HG02981 (cell line): ENCODE measurements at regions not wholly inside any gene's neighbourhood (a gene's known extent, or its start where the extent isn't known, plus 50 kb on each side); places are given as distances from the start of the nearest gene placed in this dataset.
"Not testable (repeated sequence)": the region's sequence is repeated elsewhere in the genome, so short reads cannot be mapped to it uniquely, and the experiment has no call there.

Source experiments
- ATAC-seq: cut with Tn5 transposase; IDR thresholded peaks from one replicate; pipeline ENCODE4 v1.9.1; 2021; ENCODE audit warnings: mild to moderate bottlenecking, moderate library complexity; ENCODE audit not compliant: unreplicated experiment

DNA sequence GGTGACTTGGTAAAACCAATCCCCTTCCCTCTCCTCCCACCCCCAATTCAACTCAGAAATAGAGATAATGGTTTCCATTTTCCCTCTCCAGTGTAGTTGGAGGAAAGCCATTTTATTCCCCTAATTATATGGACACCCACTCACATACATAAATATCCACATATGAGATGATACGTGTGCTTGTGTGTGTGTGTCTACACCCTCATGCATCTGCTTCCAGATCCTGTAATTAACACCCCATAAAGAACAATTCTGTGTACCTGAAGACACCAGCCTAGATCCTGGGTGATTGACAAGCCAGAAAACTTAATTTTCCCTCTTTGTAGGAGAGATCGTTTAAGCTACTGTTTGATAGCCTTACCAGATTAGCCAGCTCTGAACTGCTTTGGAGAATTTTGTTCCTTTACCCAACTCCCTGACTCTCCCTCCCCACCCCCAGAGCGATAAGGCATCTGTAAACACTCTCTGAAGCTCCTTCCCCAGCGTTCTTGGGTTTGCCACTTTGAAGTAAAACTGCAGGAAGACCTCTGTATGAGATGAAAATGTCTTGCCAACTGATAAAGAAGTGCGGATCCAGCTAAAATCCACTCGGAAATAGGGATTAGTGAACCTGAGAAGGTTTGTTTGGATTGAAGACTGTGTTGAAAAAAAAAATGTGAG is 175.7 kb downstream of the RGS9 start:
- no peak for ATAC-seq

DNA sequence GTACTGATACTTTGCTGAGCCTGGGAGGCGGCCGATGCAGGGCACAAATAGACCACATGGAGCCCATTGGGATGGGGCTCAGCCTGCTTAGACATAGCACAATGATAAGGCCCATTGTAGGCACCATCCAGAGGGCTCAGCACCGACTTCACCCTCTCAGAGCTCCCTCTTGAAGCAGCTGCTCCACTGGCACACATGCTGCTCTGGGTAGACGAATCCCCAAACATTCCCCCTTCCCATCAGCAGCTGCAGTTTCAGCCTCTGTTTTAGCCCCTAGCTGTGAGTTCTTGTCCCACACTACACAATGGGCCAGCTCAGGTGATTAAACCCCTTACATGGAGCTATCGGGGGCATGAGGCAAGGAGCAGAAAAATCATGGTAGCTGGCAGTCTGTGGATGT is 174.1 kb downstream of the RGS9 start:
- ATAC-seq, result no peak

DNA sequence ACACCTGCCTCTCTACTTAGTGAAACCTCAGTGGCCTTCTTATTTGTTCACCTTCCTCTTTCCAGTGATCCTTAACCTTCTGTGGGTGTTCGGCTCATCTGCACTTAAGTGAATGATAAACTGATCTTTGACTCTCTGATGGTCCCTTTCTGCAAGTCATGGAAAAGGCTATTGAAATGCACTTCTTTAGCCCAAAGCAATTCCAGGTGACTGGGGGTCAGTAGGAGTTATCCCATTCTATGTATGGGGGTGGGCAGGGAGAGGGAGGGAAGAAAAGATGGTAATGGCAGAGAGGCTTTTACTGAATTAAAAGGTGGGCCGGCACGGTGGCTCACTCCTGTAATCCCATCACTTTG is 170.8 kb downstream of the RGS9 start:
- no peak for ATAC-seq

DNA sequence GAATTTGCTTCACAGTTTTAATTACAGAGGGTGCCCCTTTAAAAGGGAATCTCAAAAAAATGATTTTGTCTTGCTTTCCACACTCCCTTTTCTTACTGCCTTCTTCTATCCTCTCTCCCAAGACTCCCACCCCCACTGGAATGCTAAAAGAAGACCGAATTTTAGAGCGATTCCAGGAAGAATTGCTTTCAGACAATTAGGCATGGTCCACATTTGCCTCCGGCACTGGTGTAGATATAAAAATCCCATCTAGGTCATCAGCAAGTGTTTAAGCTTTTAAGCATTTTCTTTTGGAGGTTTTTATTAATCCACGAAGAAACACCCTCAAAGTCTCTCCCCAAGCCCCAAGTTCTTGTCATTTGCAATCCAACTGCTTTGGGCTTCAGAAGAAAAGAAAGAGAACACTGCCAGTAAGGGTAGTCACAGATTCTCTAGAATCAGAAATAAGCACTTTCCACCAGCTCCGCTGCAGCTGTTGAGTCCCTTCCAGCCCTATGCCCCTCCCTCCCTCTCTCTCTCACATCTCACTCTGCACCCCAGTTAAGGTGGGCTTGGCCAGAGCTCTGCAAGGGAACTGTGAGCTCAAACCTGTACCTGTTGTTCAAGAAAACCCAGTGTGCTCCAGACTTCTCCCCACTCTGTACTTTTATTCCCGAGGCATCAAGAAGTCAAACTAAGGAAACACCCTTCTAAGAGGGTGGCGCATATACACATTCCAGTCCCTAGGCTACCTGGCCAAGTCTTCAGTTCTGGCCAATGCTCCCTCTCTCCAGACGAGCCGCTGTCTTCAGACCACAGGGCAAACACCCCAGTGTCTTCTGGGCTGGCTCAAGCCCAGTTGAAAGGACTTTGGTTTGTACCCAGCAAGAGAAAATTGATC is 170.2 kb downstream of the RGS9 start:
- ATAC-seq, result no peak

DNA sequence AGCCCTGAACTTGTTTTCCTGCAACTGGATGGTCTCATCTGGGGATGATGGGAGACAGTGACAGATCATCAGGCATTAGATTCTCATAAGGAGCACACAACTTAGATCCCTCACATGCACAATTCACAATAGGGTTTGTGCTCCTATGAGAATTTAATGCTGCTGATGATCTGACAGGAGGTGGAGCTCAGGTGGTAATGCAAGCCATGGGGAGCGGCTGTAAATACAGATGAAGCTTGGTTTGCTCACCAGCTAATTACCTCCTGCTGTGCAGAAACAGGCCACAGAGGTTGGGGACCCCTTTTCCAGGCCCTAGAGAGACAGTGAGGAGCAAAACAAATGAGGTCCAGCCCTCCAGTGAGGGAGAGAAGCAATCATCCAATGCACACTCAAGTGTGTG is 168.6 kb downstream of the RGS9 start:
- ATAC-seq, result no peak

DNA sequence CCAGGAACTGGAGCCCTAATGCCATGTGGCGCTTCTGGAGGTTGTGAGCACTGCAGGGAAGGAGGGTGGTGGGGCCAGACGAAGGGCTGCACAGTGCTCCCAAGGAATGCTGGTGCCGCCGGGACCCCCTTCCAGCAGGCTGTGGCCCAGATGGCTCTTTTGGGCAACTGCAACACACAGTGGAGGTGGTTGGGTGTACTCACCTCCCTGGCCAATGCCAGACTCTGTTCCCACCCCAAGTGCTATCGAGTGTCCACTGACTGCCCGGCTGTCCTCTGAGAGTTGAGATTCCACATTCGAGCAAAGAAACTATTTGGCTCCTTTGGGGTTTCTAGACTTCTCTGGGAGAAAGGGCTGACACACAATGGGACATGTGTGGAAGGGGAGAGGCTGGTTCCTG is 167.9 kb downstream of the RGS9 start:
- ATAC-seq, result no peak

DNA sequence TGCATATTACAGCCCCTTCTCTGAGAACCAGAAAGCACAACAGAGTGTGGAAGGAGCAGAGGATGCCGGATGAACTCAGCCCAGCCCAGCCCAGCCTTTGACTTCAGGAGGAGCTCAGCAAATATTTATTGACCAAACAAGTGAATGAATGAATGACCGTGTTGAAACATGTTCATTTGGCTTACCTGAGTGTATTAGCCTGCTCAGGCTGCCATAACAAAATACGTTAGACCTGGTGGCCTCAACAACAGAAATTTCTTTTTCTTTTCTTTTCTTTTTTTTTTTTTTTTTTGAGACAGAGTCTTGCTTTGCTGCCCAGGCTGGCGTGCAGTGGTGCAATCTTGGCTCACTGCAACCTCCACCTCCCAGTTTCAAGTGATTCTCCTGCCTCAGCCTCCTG is 164.7 kb downstream of the RGS9 start:
- not testable (repeated sequence) for ATAC-seq

DNA sequence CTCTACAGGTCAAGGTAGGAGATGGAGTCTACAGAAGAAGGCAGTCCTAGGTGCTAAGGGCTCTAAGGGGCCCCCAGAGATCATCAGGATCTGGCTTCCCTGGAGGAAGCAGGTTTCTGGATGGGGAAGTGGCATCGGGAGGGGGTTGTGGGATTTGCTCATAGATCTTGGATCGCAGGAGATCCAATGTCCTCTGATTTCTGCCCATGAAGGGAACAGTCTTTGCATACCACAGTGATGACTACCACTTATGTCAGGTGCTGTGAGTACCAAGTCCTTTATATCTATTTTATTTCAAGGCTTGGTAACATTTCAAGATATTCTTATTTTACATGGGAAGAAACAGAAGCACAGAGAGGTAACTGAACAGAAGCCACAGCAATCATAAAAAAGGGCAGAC is 164.0 kb downstream of the RGS9 start:
- no peak for ATAC-seq

DNA sequence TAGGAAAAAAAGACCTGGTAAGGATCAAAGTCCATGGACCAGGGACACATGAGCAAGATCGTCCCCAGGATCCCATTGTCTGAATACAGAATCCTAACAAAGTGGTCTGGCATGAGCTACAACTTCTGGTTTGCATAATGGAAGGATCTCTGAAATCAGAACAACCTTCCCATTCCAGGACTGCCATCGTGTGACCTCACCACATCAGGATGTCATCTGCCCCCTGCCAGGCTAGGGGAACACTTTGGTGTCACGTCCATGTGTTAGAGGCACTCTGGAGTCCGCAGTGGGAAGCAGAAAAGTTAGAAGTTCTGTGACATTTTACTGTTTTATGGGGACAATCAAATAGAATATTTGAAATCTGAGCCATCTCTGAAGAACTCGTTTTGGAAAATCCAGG is 160.7 kb downstream of the RGS9 start:
- no peak for ATAC-seq

DNA sequence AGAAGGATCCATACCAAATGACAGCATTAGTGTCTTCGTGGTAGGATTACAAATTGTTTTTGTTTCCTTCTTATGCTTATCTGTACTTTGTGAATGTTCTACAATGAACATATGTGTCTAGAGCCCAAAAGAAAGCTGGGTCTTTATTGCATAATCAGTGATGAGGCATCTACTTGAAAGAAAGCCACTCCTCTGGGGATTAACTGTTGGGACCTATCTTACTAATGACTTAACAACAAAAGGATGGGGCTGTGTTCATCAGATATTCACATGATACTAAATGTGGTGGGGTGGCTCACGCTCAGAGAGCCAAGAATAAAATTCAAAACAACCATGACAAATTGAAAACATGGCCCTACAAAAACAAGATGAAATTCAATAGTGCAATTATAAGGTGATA is 160.2 kb downstream of the RGS9 start:
- no peak for ATAC-seq

DNA sequence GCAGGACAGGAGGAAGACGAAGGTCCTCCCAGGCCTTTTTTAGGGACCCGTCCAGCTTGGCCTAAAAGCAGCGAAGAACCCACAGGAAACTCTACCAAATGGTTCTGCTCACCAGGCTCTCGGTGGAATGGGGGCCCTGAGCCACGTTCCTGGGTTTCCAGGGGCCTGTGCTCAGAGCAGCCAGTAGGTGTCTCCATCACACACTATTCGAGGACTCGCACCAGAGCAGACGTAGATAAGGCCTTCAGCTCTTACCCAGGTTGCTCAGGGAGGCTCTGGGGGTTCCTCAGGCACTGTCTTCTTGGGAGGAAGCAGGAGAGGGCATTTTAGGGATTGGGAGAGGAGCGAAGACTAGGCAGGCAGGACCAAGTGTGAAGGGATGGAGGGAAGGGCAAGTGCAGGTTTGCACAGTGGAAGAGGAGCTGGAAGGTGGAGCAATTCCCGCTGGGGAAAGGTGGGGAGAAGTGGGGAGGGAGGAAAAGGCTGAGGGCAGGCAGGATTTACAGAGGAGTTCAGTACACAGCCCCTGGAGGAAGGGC is 157.1 kb downstream of the RGS9 start:
- peak; percentile 67 for ATAC-seq

DNA sequence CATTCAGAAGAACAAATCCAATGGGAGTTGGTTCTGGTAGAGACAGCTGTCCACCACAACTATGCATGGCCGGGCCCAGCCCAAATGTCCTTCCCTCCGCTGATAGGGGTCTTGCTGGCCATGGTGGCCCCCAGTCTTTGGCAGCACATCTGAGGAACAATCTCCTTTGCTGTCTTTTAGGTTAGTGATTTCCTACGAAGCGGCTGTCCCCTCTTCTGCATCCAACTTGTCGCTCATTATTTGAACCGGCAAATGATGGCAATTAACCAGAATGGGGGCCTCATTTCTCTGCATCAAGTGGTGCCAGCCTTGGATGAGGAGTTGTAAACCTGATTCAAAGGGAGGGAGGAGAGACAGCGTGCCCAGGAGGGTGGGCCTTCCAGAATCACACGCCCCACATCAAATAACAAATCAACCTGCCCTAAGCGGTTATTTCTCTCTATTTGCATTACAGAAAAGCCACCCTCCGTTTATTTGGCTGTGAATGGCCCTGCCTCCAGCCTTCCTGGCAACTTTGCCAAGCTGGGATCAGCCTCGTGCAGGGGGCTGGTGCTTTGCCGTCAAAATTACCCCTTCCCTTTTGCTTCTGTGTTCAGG is 156.5 kb downstream of the RGS9 start:
- no peak for ATAC-seq

DNA sequence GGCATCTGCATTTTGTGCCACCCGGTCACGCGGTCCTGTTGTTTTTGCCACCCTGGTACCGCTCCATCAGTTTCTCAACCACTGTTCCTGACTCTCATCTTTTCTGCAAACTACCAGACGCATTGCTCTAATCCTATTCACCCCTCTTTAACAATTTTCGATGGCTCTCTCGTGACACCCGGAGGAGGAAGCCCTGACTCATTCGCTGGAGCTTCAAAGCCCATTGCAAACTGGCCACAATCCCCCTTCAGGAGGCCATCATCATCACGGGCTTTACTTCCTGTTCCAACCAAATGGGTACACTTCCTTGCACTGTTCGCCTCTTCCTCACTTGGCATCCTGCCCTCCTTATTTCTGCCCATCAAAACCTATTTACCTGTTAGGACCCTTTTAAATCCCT is 155.3 kb downstream of the RGS9 start:
- ATAC-seq, result no peak

DNA sequence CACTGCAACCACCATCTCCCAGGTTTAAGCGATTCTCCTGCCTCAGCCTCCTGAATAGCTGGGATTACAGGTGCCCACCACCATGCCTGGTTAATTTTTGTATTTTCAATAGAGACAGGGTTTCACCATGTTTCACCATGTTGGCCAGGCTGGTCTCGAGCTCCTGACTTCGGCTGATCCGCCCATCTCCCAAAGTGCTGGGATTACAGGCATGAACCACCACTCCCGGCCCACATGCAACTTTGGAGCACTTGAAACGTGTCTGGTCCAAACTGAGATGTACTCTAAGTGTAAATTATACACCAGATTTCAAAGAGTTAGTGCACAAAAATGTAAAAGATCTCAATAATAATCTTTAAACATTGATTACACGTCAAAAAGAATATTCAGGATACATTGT is 154.1 kb downstream of the RGS9 start:
- not testable (repeated sequence) for ATAC-seq

DNA sequence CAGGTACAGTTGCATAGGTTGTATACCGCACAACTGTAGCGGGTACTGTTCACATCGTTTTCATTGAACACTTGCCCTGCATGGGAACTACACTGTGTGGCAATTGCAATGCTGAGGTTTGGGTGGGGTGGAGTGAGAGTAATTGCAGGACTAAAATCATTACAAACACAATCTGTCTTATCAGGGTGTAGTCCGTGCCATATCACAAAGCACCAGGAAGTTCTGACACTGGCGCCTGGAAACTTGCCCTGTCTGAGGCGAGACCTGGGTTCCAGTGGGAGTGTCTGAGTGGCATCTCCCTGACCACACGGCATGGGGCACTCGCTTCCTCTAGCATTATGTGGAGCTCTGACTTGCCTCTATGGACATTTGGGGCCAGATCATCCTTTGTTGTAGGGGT is 153.4 kb downstream of the RGS9 start:
- ATAC-seq, result no peak

DNA sequence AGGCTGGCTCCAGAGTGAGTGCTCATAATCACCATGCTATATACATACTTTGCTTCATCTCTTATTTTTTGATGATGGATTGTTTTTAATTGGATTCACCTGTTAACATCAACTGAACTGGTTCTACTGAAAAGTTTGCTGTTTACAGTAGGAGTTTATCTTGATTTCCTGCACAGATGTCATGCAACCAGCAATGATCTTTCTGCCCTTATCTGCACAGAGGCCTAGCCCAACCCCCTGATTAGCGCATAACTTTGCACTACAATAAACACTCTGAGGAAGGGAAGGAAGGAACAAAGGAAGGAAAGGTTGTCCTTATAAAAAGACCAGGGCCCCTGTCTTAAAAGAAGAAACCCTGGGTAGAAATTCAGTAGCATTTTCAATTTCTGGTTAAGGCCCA is 152.9 kb downstream of the RGS9 start:
- no peak for ATAC-seq

DNA sequence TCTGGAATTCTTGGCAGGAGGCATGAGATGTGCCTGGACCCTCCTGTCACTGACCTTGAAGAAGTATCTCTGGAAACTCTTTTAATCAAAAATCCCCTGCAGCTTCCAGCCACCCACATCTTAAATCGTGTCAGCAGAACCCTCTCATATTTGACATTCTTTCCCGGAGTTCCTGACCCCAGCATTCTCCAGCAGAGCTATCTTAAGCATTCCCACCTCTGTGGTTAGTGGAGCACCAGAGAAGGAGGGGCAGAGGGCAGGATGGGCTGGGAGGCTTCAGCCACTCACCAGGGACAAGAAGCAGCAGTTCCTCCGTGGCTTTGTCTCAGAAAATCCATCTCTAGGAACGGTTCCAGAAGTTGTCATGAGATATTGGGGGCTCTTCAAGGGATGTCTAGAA is 149.9 kb downstream of the RGS9 start:
- no peak for ATAC-seq

DNA sequence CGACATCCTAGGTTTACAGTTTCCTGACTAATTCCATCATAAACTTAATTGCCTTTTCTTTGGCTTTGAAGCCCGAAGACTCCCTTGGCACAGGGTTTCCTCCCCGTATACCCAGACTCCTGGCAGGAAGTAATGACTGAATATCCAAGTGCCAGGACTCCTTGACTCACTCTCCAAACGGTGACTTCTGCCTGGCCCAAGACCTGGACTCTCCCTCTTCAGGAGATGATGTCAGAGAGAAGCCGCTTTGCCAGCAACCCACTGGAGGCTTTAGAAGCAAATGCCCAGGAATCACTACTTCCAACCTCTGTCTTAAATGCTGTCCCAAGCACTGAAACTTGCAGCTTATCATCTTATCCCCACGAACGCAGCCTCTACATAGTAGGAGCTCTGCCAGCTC is 146.5 kb downstream of the RGS9 start:
- ATAC-seq, result no peak

DNA sequence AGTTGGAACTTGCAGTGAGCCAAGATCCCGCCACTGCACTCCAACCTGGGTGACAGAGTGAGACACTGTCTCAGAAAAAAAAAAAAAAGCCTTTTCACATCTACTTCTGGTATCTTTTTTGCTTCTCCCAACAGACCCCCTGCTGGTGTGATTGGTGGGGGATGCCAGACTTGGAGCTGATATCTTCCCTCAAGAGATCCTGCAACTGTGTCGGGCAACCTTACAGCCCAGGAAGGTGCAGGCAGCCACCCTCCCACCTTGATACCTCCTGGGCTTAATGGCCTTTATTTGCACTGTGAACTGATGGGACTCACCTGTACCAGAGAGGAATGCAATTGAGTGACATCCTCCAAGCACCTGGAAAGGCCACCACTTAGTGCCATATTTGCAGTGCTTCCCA is 142.3 kb downstream of the RGS9 start:
- ATAC-seq, result no peak

DNA sequence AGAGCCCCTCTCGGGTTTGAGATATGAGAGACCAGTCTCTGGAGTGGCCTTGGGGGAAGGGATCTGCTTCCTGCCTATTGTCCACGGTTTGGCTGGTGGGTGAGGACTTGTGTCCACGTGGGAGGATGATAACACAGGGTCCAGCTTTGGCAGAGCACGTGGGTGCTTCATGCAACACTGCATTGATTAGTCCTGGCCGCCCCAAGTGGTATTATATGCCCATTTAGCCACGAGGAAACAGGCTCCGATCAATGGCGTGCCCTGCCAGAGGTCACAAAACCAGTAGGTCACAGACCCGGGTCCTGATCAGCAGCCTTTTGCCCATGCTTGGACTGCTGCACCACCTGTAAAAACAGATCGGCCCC is 141.6 kb downstream of the RGS9 start:
- ATAC-seq, result no peak

DNA sequence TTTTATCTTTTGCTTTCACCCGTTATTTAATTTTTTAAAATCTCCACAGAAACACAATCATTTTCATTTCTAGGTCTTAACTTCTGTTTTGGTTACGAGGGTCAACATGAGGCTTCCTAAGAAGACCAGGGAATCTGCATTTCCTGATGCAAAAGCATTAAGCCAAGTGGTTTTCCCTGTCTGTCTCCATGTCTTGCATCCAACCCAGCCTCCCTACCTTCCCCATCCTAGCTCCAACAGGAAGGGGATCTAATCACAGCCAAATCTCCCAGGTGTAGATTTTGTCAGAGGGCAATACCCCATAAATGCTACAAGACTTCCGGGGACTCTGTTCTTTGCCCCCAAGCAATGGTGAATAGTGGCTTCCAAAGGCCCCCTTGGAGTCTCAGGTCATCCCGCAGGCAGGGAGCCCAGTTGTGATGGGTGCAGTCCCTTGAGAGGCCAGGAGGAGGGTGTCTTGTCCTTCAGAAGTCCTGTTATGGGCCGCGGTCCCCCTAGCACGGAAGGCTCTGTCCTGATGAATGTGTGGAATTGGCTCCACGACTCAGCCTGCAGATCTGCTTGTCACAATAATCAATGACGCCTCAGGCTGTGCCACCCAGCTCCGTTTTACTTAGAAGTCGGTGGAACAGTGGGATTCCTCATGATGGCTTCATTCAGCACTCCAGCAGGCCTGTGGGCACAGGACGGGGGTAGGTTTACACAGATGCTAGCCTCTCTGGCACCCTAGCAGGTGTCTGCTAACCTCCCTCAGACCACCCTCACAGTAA is 141.1 kb downstream of the RGS9 start:
- ATAC-seq, result no peak
